ENCODE measurements at regions not wholly inside any gene's neighbourhood (a gene's known extent, or its start where the extent isn't known, plus 50 kb on each side); places are given as distances from the start of the nearest gene placed in this dataset.

DNA sequence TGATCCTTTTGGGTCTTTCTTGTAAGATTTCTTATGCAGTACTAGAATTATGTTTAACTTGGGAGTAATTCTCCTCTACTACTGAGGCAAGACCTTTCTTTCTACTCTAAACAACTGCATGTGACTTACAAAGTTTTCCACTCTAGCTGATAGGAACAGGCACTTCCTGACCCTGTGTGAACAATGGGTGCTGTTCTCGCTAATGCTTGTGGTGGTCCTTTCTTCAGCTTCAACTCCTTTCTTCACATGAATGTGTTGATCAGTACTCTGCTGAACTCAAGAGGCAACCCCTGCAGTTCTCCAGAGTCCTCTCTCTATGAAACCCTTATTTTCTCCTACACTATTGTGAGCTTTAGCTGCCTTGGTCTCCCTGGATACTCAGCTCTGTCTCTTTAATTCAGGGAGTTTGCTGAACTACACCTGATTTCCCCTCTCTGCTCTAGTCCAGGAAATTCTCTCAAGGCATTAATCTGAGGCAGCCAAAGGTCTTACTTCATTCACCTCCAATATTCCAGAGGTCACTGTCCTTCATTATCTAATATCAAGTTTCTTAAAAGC is 484.6 kb upstream of the PIK3R1 start:
- H3K4me2 ChIP-seq (ENCODE audit: insufficient read depth, insufficient read length, low read length) = no peak overlapping the region

More for the DNA sequence above, 484.6 kb upstream of the PIK3R1 start:
- no peak overlapping the region for H3K18ac ChIP-seq (ENCODE audit: insufficient read length, low read depth, low read length)
- Mint-ChIP-seq H3K4me1 (peaks cover 19 to 20% of the 10 kb centered on the region in 2 experiments), H3K27ac (peak overlapping the region in 2 of 3 experiments; percentile 17 to 42; a peak in 2 of 7 replicates), H3K36me3 (ENCODE audit: insufficient read depth in 1 of 3, low read depth in 3 of 3) (no peaks in the 10 kb centered on the region; a peak in 1 of 7 replicates), H3K4me3 (no peak overlapping the region), H3K27me3 (ENCODE audit: low read depth) (no peaks in the 10 kb centered on the region), H3K9me3 (no peaks in the 10 kb centered on the region)
- H3T11ph ChIP-seq (ENCODE audit: low read length) = no peak overlapping the region
- H4K8ac ChIP-seq (replicated peaks; ENCODE audit: insufficient read length, low read depth, low read length) = no peak overlapping the region
- H3K79me1 ChIP-seq (ENCODE audit: insufficient read depth, low read depth, low read length, poor library complexity, severe bottlenecking) = no peaks in the 10 kb centered on the region
- H4K20me1 ChIP-seq (ENCODE audit: control insufficient read depth, insufficient read depth, insufficient read length) = no peaks in the 10 kb centered on the region
- H3K23me2 ChIP-seq (ENCODE audit: insufficient read length, low read depth, low read length, poor library complexity, severe bottlenecking) = no peaks in the 10 kb centered on the region
- H3K4ac ChIP-seq (ENCODE audit: low read depth, low read length) = no peak overlapping the region
- H2BK15ac ChIP-seq (ENCODE audit: low read depth, low read length) = no peak overlapping the region
- no peak overlapping the region for H4K91ac ChIP-seq (ENCODE audit: insufficient read length, low read depth, low read length)
- H3K27me3 ChIP-seq (ENCODE audit: insufficient read depth, low read length) = no peaks in the 10 kb centered on the region
- no peak overlapping the region for H2BK120ac ChIP-seq (ENCODE audit: low read depth, low read length, poor library complexity, severe bottlenecking)
- no peak overlapping the region for H3K27ac ChIP-seq (ENCODE audit: insufficient read length, low read depth, low read length)
- H3K9me3 ChIP-seq (ENCODE audit: control insufficient read depth, low read depth, low read length) = no peaks in the 10 kb centered on the region
- H3K4me1 ChIP-seq (ENCODE audit: insufficient read depth, low read length) = no peaks in the 10 kb centered on the region; the same call in 1 of the 2 replicates
- no peak overlapping the region for H3K14ac ChIP-seq (ENCODE audit: insufficient read depth, low read length)
- H3K56ac ChIP-seq (ENCODE audit: insufficient read length, low read depth, low read length) = no peak overlapping the region
- no peak overlapping the region for H3K23ac ChIP-seq (ENCODE audit: insufficient read length, low read depth, low read length)
- H2AFZ ChIP-seq (ENCODE audit: low read length) = no peak overlapping the region
- no peaks in the 10 kb centered on the region for H3K79me2 ChIP-seq (ENCODE audit: insufficient read depth, low read length)
- H2AK5ac ChIP-seq (ENCODE audit: insufficient read length, low read length) = no peak overlapping the region
- no peak for DNase-seq
- no peak overlapping the region for H2BK12ac ChIP-seq (ENCODE audit: insufficient read length, low read depth, low read length)
- TF ChIP-seq, protein P1, sequence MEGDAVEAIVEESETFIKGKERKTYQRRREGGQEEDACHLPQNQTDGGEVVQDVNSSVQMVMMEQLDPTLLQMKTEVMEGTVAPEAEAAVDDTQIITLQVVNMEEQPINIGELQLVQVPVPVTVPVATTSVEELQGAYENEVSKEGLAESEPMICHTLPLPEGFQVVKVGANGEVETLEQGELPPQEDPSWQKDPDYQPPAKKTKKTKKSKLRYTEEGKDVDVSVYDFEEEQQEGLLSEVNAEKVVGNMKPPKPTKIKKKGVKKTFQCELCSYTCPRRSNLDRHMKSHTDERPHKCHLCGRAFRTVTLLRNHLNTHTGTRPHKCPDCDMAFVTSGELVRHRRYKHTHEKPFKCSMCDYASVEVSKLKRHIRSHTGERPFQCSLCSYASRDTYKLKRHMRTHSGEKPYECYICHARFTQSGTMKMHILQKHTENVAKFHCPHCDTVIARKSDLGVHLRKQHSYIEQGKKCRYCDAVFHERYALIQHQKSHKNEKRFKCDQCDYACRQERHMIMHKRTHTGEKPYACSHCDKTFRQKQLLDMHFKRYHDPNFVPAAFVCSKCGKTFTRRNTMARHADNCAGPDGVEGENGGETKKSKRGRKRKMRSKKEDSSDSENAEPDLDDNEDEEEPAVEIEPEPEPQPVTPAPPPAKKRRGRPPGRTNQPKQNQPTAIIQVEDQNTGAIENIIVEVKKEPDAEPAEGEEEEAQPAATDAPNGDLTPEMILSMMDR (conservative IDR thresholded peaks at IDR 0.05) = no peak
- no peak overlapping the region for H3K9ac ChIP-seq (ENCODE audit: extremely low read depth, insufficient read length, low read length)
- no peak overlapping the region for H4K5ac ChIP-seq (ENCODE audit: insufficient read length, low read depth, low read length)
- H2BK5ac ChIP-seq (ENCODE audit: insufficient read length, low read length) = no peak overlapping the region
- H2BK20ac ChIP-seq (ENCODE audit: low read depth, low read length, poor library complexity, severe bottlenecking) = no peak overlapping the region
- no CpG with 5 or more reads among the region's 1 CpG for WGBS (ENCODE audit: extremely low coverage, insufficient read length, low lambda C conversion rate)
